GM10266 (cell line): ENCODE measurements at regions not wholly inside any gene's neighbourhood (a gene's known extent, or its start where the extent isn't known, plus 50 kb on each side); places are given as distances from the start of the nearest gene placed in this dataset.

Experiments used
- DNase-seq: peaks from one replicate; pipeline ENCODE4 v3.0.0; 2012; ENCODE audit errors: extremely low spot score
- TF ChIP-seq, protein P1 (sequence below): IDR thresholded peaks from 2 replicates; pipeline ENCODE4 v1.5.1; 2012; ENCODE audit warnings: mild to moderate bottlenecking, low read depth; ENCODE audit not compliant: control insufficient read depth, insufficient read depth; ENCODE audit errors: missing control alignments

DNA sequence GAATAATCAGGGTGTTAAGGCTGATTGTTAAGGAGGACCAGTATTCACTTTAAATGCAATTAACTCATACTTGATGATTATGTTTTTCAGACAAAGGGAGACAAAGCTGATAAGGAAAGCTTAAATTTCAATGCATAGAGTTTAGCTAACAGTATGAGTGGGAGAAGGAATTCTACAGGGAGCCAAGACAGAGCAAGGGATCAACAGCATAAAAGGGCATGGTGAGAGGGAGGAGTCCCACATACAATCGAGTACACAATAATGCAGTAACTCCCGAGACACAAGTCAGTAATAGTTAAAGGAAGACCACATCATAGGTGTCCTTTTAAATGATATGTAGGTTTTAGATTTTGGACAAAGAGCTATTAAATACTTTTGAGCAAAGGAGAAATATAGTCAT is 191.7 kb upstream of the PTPRD start:
- TF ChIP-seq, protein P1, sequence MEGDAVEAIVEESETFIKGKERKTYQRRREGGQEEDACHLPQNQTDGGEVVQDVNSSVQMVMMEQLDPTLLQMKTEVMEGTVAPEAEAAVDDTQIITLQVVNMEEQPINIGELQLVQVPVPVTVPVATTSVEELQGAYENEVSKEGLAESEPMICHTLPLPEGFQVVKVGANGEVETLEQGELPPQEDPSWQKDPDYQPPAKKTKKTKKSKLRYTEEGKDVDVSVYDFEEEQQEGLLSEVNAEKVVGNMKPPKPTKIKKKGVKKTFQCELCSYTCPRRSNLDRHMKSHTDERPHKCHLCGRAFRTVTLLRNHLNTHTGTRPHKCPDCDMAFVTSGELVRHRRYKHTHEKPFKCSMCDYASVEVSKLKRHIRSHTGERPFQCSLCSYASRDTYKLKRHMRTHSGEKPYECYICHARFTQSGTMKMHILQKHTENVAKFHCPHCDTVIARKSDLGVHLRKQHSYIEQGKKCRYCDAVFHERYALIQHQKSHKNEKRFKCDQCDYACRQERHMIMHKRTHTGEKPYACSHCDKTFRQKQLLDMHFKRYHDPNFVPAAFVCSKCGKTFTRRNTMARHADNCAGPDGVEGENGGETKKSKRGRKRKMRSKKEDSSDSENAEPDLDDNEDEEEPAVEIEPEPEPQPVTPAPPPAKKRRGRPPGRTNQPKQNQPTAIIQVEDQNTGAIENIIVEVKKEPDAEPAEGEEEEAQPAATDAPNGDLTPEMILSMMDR, result no peak
- DNase-seq, result no peak

DNA sequence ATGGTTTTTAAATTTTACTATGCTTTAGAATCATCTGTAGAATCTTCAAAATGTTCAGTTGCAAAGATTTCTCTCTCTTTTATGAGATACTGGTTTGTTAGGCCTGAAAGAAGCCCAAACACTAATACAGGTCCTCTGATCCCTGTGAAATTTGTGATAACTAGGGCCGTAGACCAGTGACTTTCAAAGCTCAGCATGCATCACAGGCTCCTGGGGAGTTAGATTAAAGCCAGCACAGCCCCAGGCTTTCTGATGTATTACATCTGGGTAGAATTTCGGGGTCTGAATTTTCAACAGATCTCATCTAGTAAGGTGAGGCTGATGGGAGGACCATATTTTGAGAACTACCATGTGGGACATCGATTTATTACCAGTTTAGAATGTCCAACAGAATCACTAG is 194.1 kb upstream of the PTPRD start:
- TF ChIP-seq, protein P1, result no peak
- no peak for DNase-seq

DNA sequence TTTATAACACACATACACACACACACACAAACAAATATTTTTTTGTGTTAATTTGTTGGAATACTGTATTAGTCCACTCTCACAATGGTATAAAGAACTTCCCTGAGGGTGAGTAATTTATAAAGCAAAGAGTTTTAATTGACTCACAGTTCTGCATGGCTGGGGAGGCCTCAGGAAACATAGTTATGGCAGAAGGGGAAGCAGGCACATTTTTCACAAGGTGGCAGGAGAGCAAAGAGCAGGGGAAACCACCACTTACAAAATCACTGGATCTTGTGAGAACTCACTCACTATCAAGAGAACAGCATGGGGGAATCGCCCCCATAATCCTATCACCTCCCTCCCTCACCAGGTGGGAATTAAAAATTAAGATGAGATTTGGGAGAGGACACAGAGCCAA is 205.4 kb upstream of the PTPRD start:
- TF ChIP-seq, protein P1, result no peak
- DNase-seq, result no peak

DNA sequence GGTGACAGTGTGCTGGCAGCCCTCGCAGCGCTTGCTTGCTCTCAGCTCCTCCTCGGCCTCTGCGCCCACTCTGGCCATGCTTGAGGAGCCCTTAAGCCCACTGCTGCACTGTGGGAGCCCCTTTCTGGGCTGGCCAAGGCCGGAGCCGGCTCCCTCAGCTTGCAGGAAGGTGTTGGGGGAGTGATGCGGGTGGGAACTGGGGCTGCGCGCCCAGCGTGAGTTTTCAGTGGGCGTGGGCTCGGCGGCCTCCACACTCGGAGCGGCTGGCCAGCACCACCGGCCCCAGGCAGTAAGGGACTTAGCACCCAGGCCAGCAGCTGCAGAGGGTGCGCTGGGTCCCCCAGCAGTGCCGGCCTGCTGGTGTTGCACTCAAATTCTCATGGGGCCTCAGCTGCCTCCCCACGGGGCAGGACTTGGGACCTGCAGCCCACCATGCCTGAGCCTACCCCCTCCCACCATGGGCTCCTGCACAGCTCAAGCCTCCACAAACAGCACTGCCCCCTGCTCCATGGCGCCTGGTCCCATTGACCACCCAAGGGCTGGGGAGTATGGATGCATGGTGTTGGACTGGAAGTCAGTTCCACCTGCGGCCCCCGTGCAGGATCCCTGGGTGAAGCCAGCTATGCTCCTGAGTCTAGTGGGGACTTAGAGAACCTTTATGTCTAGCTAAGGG is 223.1 kb upstream of the PTPRD start:
- no peak for DNase-seq
- TF ChIP-seq, protein P1, result no peak

DNA sequence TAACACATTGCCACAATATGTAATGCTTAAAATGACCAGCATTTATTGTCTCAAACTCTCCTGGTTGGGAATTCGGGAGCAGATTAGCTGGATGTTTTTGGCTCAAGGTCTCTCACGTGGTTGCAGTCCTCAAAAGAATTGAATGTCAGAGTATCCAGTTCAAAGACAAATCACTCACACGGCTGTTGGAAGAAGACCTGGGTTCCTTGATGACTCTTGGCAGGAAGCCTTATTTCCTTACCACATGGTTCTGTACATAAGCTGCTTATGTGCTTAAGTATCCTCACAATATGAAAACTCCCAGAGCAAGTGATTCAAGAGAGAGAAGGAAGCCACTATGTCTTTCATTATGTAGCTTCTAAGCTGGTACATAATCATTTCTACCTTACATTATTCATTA is 230.3 kb upstream of the PTPRD start:
- no peak for DNase-seq

DNA sequence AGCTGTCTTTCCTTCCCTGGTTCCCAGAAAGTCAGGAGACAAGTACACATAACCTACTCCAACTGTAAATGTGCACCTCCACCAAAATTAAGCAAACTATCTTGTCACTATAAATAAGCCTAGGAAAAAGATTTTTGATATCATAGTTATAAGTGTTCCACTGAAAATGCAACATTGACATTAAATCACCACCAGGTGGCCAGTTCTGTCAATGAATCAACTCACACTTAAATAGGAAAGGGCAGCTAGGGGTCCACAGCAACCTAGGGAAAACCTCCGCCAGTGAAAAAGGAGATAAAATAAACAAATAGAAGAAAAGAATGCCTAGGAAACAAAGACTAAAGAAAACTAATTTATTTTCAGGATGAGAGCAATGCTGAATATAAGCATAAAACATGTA is 243.0 kb upstream of the PTPRD start:
- TF ChIP-seq, protein P1, result no peak
- DNase-seq, result no peak

More for the DNA sequence above, 230.3 kb upstream of the PTPRD start:
- TF ChIP-seq, protein P1, result no peak

DNA sequence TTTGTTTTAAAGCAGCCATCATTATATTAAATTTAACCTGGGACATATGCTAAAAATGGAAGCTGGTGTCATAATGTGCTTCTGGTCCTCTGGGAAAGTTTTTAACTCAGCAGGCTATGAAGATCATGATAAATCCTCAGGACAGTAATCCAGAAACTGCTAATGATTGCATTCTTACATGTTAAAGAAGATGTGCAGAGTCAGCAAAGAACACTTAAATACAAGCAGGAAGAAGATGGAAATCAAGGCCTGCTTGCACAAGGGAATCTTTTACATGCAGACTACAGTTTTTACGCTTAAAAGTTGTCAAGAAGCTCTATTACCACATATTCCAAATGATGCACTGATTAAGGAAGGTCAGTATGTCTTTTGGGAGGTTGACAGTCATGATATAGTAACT is 246.0 kb upstream of the PTPRD start:
- TF ChIP-seq, protein P1, result no peak
- no peak for DNase-seq
